Neural progenitor cell (in vitro differentiated cells): ENCODE measurements at regions not wholly inside any gene's neighbourhood (a gene's known extent, or its start where the extent isn't known, plus 50 kb on each side); places are given as distances from the start of the nearest gene placed in this dataset.

Source experiments
- CTCF ChIP-seq: fragments of 200-600 bp; sonication (generic); IDR thresholded peaks from 2 replicates; pipeline ENCODE4 v1.5.1; 2017; ENCODE audit warnings: antibody characterized with exemption, mild to moderate bottlenecking
- EZH2 ChIP-seq: fragments of 200-600 bp; sonication (generic); IDR thresholded peaks from 2 replicates; pipeline ENCODE4 v1.6.1; 2017; ENCODE audit warnings: antibody characterized with exemption, mild to moderate bottlenecking, moderate library complexity
- EZH2phosphoT487 ChIP-seq: fragments of 200-600 bp; sonication (generic); IDR thresholded peaks from 2 replicates; pipeline ENCODE4 v1.6.1; 2017; ENCODE audit warnings: antibody characterized with exemption

- TF ChIP-seq CTCF: no peak
- no peak for TF ChIP-seq EZH2
- TF ChIP-seq EZH2phosphoT487: no peak
Observed at GRCh38 chr13:65217471-65217995, 2012.6 kb downstream of the PCDH9 start.
